SJSA1 (cell line): ENCODE measurements at regions not wholly inside any gene's neighbourhood (a gene's known extent, or its start where the extent isn't known, plus 50 kb on each side); places are given as distances from the start of the nearest gene placed in this dataset.
"Not testable (repeated sequence)": the region's sequence is repeated elsewhere in the genome, so short reads cannot be mapped to it uniquely, and the experiment has no call there.

Experiments used
- DNase-seq, 2 experiments: peaks; one replicate each; pipeline ENCODE4 v3.0.0-alpha.2; 2015 to 2020; ENCODE audit warnings: low spot score in 2 of 2, low read depth in 1 of 2
- H3K27ac ChIP-seq: fragments of 250-450 bp; sonication (Bioruptor Pico); 2 replicates; pipeline ENCODE4 v1.5.1; 2020; ENCODE audit warnings: mild to moderate bottlenecking, moderate library complexity
- H3K27me3 ChIP-seq: fragments of 250-450 bp; sonication (Bioruptor Pico); replicated peaks from 2 replicates; pipeline ENCODE4 v1.5.1; 2020; ENCODE audit warnings: mild to moderate bottlenecking, moderate library complexity
- H3K36me3 ChIP-seq: fragments of 250-450 bp; sonication (Bioruptor Pico); 2 replicates; pipeline ENCODE4 v1.5.1; 2020; ENCODE audit warnings: mild to moderate bottlenecking
- H3K4me1 ChIP-seq: fragments of 250-450 bp; sonication (Bioruptor Pico); replicated peaks from 2 replicates; pipeline ENCODE4 v1.6.1; 2021; ENCODE audit warnings: mild to moderate bottlenecking
- H3K4me3 ChIP-seq: fragments of 250-450 bp; sonication (Bioruptor Pico); 2 replicates; pipeline ENCODE4 v1.5.1; 2020; ENCODE audit warnings: mild to moderate bottlenecking
- H3K9me3 ChIP-seq: fragments of 250-450 bp; sonication (Bioruptor Pico); replicated peaks from 2 replicates; pipeline ENCODE4 v1.5.1; 2020; ENCODE audit warnings: mild to moderate bottlenecking

DNA sequence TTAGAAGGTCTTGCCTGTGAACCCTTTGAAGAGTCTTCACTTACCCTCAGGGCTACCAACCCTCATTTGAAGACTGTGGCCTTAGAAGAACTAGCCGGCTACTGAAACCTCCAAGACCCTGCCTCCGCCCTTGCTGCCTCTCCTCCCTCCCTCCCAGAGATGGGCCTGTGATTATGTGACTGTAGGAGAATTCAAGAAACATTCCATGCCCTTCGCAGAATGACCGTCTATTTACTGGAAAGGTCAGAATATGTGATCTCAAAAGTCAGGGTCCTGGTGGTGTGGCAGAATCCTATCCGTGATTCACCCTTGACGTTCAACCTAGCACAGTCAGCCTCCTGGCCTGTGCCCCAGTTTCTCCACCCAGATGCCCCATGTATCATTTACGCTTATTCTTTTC is 109.6 kb downstream of the CTNND1 start:
- no peak for DNase-seq
- Histone ChIP-seq H3K36me3 (no peaks in the 10 kb centered on the region), H3K9me3 (no peaks in the 10 kb centered on the region), H3K27me3 (no peaks in the 10 kb centered on the region), H3K4me3 (no peak overlapping the region), H3K27ac (no peak overlapping the region), H3K4me1 (no peaks in the 10 kb centered on the region)

GRCh38 chr11:57873196-57873911 is 111.8 kb downstream of the CTNND1 start:
- no peaks in the 10 kb centered on the region for H3K27me3 ChIP-seq
- H3K4me3 ChIP-seq, result no peak overlapping the region
- H3K9me3 ChIP-seq, result no peaks in the 10 kb centered on the region
- H3K36me3 ChIP-seq, result no peaks in the 10 kb centered on the region
- no peak for DNase-seq
- no peaks in the 10 kb centered on the region for H3K4me1 ChIP-seq
- H3K27ac ChIP-seq, result no peak overlapping the region

- Histone ChIP-seq H3K27me3 (no peaks in the 10 kb centered on the region), H3K36me3 (no peaks in the 10 kb centered on the region), H3K4me1 (no peaks in the 10 kb centered on the region), H3K4me3 (no peak overlapping the region), H3K9me3 (no peaks in the 10 kb centered on the region), H3K27ac (no peak overlapping the region)
- DNase-seq, result no peak
These were observed 113.4 kb downstream of the CTNND1 start for GRCh38 chr11:57874981-57875380.

GRCh38 chr11:57881647-57882046 is 120.0 kb downstream of the CTNND1 start:
- no peaks in the 10 kb centered on the region for H3K4me1 ChIP-seq
- no peaks in the 10 kb centered on the region for H3K36me3 ChIP-seq
- H3K27ac ChIP-seq, result no peak overlapping the region

GRCh38 chr11:57883630-57884029 is 122.0 kb downstream of the CTNND1 start:
- Histone ChIP-seq H3K27ac (no peak overlapping the region), H3K36me3 (no peaks in the 10 kb centered on the region), H3K9me3 (no peaks in the 10 kb centered on the region), H3K4me3 (no peak overlapping the region), H3K27me3 (no peaks in the 10 kb centered on the region), H3K4me1 (no peaks in the 10 kb centered on the region)
- no peak for DNase-seq

More at GRCh38 chr11:57881647-57882046, 120.0 kb downstream of the CTNND1 start:
- Histone ChIP-seq H3K9me3 (no peaks in the 10 kb centered on the region), H3K4me3 (no peak overlapping the region), H3K27me3 (no peaks in the 10 kb centered on the region)
- no peak for DNase-seq

GRCh38 chr11:57885298-57886050 is 123.9 kb downstream of the CTNND1 start:
- Histone ChIP-seq H3K4me1 (no peaks in the 10 kb centered on the region), H3K4me3 (no peak overlapping the region), H3K36me3 (no peaks in the 10 kb centered on the region), H3K27me3 (no peaks in the 10 kb centered on the region), H3K27ac (no peak overlapping the region), H3K9me3 (no peaks in the 10 kb centered on the region)
- no peak for DNase-seq

DNA sequence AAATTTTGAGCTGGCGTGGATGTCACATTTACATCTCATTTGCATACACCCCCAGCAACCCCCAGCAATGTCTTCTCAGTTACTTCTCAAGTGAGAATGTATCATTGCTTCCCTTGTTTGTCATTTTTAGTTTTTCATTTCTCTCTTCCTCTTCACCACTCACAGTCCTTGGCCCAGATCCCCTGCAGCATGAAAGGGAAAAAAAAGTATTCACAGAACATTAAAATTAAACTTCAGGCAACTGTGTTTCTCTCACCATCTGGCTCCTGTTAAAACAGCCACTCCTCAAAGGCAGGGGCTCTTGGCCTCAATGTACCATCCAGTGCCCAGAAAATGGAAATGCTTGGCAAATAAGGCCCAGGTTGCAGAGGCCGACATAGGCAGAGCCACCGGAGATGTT is 126.8 kb downstream of the CTNND1 start:
- Histone ChIP-seq H3K36me3 (no peaks in the 10 kb centered on the region), H3K27me3 (no peaks in the 10 kb centered on the region), H3K9me3 (no peaks in the 10 kb centered on the region), H3K27ac (no peak overlapping the region), H3K4me1 (no peaks in the 10 kb centered on the region), H3K4me3 (no peak overlapping the region)
- DNase-seq, result no peak

DNA sequence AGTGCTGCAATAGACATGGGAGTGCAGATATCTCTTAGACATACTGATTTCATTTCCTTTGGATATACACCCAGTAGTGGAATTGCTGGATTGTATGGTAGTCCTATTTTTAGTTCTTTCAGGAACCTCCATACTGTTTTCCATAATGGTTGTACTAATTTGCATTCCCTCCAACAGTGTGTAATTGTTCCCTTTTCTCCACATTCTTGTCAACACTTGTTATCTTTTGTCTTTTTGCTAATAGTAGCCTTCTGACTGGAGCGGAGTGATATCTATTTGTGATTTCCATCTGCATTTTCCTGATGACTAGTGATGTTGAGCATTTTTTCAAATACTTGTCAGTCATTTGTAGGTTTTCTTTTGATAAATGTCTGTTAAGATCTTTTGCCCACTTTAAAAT is 128.9 kb downstream of the CTNND1 start:
- no peaks in the 10 kb centered on the region for H3K27me3 ChIP-seq
- no peak overlapping the region for H3K27ac ChIP-seq
- no peak overlapping the region for H3K4me3 ChIP-seq
- H3K9me3 ChIP-seq, result no peaks in the 10 kb centered on the region
- H3K4me1 ChIP-seq, result no peaks in the 10 kb centered on the region
- DNase-seq, result no peak
- H3K36me3 ChIP-seq, result no peaks in the 10 kb centered on the region

DNA sequence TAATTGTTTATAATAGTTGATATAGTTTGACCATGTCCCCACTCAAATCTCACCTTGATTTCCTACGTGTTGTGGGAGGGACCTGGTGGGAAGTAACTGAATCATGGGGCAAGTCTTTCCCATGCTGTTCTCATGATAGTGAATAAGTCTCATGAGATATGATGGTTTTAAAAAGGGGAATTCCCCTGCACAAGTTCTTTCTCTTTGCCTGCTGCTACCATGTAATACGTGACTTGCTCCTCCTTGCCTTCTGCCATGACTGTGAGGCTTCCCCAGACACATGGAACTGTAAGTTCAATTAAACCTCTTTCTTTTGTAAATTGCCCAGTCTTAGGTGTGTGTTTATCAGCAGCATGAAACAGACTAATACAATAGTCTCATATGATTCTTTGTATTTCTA is 130.5 kb upstream of the OR9Q1 start:
- H3K27ac ChIP-seq, DNase-seq, H3K9me3 ChIP-seq, H3K27me3 ChIP-seq, H3K4me1 ChIP-seq, H3K36me3 ChIP-seq, H3K4me3 ChIP-seq: not testable (repeated sequence)

DNA sequence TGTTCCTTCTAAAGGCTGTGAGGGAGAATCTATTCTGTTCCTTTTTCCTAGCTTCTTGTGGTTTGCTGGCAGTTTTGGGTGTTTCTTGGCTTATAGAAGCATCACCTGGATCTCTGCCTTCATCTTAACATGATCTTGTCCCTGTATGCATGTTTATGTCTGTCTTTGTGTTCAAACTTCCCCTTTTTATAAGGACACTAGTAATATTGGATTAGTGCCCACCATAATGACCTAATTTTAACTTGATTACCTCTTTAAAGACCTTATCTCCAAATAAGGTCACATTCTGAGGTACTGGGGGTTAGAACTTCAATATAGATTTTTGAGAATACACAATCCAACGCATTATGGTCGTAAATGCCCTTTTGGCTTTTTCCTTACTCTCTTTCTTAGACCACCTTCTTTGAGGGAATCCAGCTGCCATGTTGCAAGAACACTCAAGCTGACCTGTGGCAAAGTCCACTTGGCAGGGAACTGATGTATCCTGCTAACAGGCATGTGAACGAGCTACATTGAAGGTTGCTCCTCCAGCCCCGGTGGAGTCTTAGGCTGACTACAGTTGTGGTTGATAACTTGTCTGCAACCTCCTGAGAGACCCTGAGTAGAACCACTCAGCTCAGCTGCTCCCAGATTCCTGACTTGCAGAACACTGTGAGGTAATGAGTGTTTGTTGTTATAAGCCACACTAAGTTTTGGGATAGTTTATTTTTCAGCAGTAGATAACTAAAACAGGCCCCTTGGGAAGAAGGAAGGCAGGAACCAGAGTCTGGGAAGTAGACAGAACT is 127.1 kb upstream of the OR9Q1 start:
- Histone ChIP-seq H3K36me3 (no peaks in the 10 kb centered on the region), H3K4me3 (no peak overlapping the region), H3K9me3 (no peaks in the 10 kb centered on the region), H3K27ac (no peak overlapping the region), H3K4me1 (no peaks in the 10 kb centered on the region), H3K27me3 (no peaks in the 10 kb centered on the region)
- no peak for DNase-seq

DNA sequence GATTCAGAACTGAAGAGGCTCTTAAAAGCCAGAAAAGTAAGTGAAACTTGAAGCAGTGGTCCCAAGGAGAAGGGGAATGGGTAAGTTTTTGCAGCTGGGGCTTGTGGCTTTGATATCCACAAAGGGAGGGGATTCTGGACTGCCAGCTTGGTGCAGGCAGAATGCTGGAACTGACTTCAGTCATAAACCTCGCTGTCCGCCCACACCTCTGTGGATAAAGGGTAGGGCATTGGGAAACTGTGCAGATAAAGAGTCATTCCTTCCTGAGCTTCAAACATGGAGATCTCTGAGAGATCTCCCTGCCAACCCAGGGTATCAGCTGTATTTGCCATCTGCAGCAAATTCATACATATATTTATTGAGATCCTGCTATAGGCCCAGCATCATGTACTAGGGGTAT is 124.3 kb upstream of the OR9Q1 start:
- DNase-seq, result no peak
- H3K4me3 ChIP-seq, result no peak overlapping the region
- H3K9me3 ChIP-seq, result no peaks in the 10 kb centered on the region
- peaks cover 7% of the 10 kb centered on the region for H3K4me1 ChIP-seq
- no peaks in the 10 kb centered on the region for H3K27me3 ChIP-seq
- H3K27ac ChIP-seq, result no peak overlapping the region
- no peaks in the 10 kb centered on the region for H3K36me3 ChIP-seq

GRCh38 chr11:57900320-57900719 is 123.4 kb upstream of the OR9Q1 start:
- no peak overlapping the region for H3K4me3 ChIP-seq
- no peaks in the 10 kb centered on the region for H3K36me3 ChIP-seq
- DNase-seq, result no peak
- no peaks in the 10 kb centered on the region for H3K9me3 ChIP-seq
- H3K27ac ChIP-seq, result no peak overlapping the region
- H3K4me1 ChIP-seq, result peaks cover 7% of the 10 kb centered on the region
- H3K27me3 ChIP-seq, result no peaks in the 10 kb centered on the region

DNA sequence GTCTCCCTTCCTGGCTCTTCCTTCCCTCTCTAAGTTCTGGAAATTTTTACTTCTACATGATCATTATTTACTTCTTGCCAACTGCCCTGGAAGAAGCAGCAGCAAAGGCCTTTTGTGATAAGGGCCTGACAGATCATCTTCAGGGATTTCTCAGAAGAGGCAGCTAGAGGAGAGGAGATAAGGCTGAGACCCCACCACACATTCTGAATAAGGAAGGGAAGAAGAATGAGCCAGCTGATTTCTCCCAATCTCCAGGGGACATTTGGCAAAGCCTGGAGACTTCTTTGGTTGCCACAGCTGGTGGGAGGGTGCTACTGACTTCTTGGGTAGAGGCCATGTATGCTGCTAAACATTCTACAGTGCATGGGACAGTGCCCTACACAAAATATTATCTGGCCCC is 122.4 kb upstream of the OR9Q1 start:
- no peaks in the 10 kb centered on the region for H3K9me3 ChIP-seq
- no peak for DNase-seq

DNA sequence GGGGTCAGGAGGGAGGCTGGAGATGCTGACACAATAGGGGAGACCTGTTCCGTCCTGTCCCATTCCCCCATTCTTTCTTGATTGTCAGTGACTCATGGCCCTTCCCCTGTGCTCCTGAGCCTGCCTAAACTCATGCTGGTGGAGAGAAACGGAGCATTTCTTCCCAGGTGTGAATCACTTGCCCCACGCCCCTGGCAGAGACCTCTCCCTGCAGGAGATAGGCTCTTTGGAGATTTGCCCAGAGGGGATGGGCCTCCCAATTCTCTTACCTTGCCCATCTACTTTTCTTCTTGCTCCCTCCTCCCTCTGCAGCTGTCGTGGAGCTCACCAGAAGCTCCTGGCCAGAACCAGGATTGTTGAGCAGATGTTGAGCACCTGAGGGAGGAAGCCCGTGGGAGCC is 121.9 kb upstream of the OR9Q1 start:
- Histone ChIP-seq H3K36me3 (no peaks in the 10 kb centered on the region), H3K4me1 (peaks cover 7% of the 10 kb centered on the region), H3K27me3 (no peaks in the 10 kb centered on the region), H3K27ac (no peak overlapping the region), H3K4me3 (no peak overlapping the region), H3K9me3 (no peaks in the 10 kb centered on the region)
- DNase-seq, result no peak

More for the DNA sequence above, 122.4 kb upstream of the OR9Q1 start:
- peaks cover 7% of the 10 kb centered on the region for H3K4me1 ChIP-seq
- no peak overlapping the region for H3K4me3 ChIP-seq
- H3K27me3 ChIP-seq, result no peaks in the 10 kb centered on the region
- no peaks in the 10 kb centered on the region for H3K36me3 ChIP-seq
- no peak overlapping the region for H3K27ac ChIP-seq
